Type B pancreatic cell (in vitro differentiated cells): ENCODE measurements at regions not wholly inside any gene's neighbourhood (a gene's known extent, or its start where the extent isn't known, plus 50 kb on each side); places are given as distances from the start of the nearest gene placed in this dataset.

ENCODE experiments used
- DNase-seq: peaks from one replicate; pipeline ENCODE4 v3.0.0; 2021; ENCODE audit warnings: mixed read lengths; ENCODE audit not compliant: unreplicated experiment; ENCODE audit errors: extremely low spot score
- H3K27ac Mint-ChIP-seq: 2 replicates; pipeline ENCODE4 v1.8.0; 2021; ENCODE audit warnings: mild to moderate bottlenecking, mixed read lengths
- H3K27me3 Mint-ChIP-seq: 2 replicates; pipeline ENCODE4 v1.8.0; 2021; ENCODE audit warnings: mixed read lengths
- H3K36me3 Mint-ChIP-seq: 2 replicates; pipeline ENCODE4 v1.8.0; 2021; ENCODE audit warnings: mixed read lengths
- H3K4me1 Mint-ChIP-seq: one replicate; pipeline ENCODE4 v1.8.0; 2021; ENCODE audit warnings: mixed read lengths; ENCODE audit not compliant: unreplicated experiment
- H3K4me3 Mint-ChIP-seq: 2 replicates; pipeline ENCODE4 v1.8.0; 2021; ENCODE audit warnings: mild to moderate bottlenecking, mixed read lengths
- H3K9me3 Mint-ChIP-seq: 2 replicates; pipeline ENCODE4 v1.8.0; 2021; ENCODE audit warnings: mixed read lengths
- CTCF ChIP-seq: fragments of 200-600 bp; sonication (generic); conservative IDR thresholded peaks from 2 replicates; pipeline ENCODE4 v1.5.0; 2021; ENCODE audit warnings: antibody characterized with exemption, mild to moderate bottlenecking

- Mint-ChIP-seq H3K9me3 (no peaks in the 10 kb centered on the region), H3K4me3 (no peak overlapping the region), H3K27me3 (peaks cover 32% of the 10 kb centered on the region), H3K4me1 (peaks cover 5% of the 10 kb centered on the region), H3K27ac (no peak overlapping the region), H3K36me3 (no peaks in the 10 kb centered on the region)
- TF ChIP-seq CTCF: no peak
- DNase-seq: no peak
These were observed 450.0 kb downstream of the GATA3 start for GRCh38 chr10:8504499-8504898.

GRCh38 chr10:8507156-8507555 is 452.7 kb downstream of the GATA3 start:
- Mint-ChIP-seq H3K9me3 (no peaks in the 10 kb centered on the region), H3K27me3 (peaks cover 36% of the 10 kb centered on the region), H3K4me3 (no peak overlapping the region), H3K4me1 (peaks cover 5% of the 10 kb centered on the region), H3K27ac (no peak overlapping the region), H3K36me3 (no peaks in the 10 kb centered on the region)
- TF ChIP-seq CTCF: no peak
- DNase-seq: no peak

- no peak for DNase-seq
- H3K36me3 Mint-ChIP-seq: no peaks in the 10 kb centered on the region
- peaks cover 5% of the 10 kb centered on the region for H3K4me1 Mint-ChIP-seq
- no peak for TF ChIP-seq CTCF
- H3K4me3 Mint-ChIP-seq: no peak overlapping the region
- H3K9me3 Mint-ChIP-seq: no peaks in the 10 kb centered on the region
- no peak overlapping the region for H3K27ac Mint-ChIP-seq
- H3K27me3 Mint-ChIP-seq: peaks cover 24% of the 10 kb centered on the region
These were observed 454.4 kb downstream of the GATA3 start for GRCh38 chr10:8508882-8509281.

- no peak for DNase-seq
- Mint-ChIP-seq H3K4me3 (no peak overlapping the region), H3K4me1 (no peaks in the 10 kb centered on the region), H3K27ac (no peak overlapping the region), H3K9me3 (no peaks in the 10 kb centered on the region), H3K36me3 (peaks cover 3% of the 10 kb centered on the region), H3K27me3 (peaks cover 10% of the 10 kb centered on the region)
- no peak for TF ChIP-seq CTCF
These were observed 456.0 kb downstream of the GATA3 start for GRCh38 chr10:8510471-8510870.

GRCh38 chr10:8511026-8511425 is 456.5 kb downstream of the GATA3 start:
- Mint-ChIP-seq H3K36me3 (peaks cover 3% of the 10 kb centered on the region), H3K4me3 (no peak overlapping the region), H3K4me1 (no peaks in the 10 kb centered on the region), H3K9me3 (no peaks in the 10 kb centered on the region), H3K27ac (no peak overlapping the region), H3K27me3 (peaks cover 6% of the 10 kb centered on the region)
- TF ChIP-seq CTCF: no peak
- no peak for DNase-seq
